A204.1 (cell line): ENCODE measurements at regions not wholly inside any gene's neighbourhood (a gene's known extent, or its start where the extent isn't known, plus 50 kb on each side); places are given as distances from the start of the nearest gene placed in this dataset.
"Not testable (repeated sequence)": the region's sequence is repeated elsewhere in the genome, so short reads cannot be mapped to it uniquely, and the experiment has no call there.

Experiments
- FAIRE-seq: peaks from 2 replicates; lab custom pipeline; 2012; peaks lifted over from hg19 to GRCh38; lab: Jason Lieb, UNC

DNA sequence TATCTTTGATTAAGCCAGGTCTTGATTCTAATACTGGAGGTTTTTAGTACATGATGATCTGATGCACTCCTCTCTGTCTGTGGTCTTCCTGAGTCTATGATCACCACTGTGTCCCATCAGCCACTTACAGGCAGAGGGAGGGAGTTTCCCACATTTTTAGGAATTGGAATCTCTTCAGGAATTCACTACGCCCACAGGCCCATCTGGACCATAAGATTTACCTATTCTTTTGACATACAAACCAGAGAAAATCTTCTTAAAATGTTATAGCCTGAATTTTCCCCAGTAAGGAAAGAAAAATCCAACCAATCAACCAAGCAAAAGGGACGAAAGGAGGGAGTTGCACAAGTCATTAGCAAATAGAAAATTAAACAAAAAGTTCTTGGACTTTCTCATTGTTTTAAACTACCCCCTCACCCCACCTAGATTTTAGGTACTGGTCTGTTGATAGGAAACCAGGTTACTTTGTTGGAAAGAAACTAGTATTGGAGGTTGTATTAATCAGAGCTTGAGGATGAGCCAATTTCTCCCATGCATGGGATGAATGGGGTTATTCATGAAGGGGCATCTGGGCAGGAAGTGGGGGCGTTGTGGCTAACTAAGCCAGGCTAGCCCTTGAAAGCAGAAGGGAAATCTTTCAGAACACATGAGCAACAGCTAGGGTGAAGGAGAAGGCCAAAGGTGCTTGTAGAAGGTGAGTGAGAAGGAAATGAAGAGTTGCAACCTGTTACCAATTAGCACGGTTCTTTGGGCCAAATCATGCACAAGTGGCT lies 328.2 kb upstream of the MEX3C start:
- no peak for FAIRE-seq

DNA sequence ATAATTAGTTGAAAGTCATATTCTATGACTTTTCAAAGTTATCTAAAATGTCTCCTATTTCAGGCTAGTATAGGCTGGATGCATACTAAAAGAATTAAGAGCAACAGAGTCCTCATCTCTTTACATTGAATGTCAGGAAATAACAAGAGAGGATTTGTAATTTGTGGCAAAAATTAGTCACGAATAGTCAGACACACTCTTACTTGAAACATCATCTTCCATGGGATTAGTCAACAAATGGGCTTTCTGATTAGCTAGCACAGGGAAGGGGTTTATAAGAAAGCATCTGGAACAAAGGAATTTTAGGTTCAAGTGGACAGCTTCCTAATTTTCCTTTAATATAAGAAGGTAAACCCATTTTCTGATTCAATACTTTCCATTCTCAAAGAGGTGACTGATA lies 330.3 kb upstream of the MEX3C start:
- FAIRE-seq: no peak

DNA sequence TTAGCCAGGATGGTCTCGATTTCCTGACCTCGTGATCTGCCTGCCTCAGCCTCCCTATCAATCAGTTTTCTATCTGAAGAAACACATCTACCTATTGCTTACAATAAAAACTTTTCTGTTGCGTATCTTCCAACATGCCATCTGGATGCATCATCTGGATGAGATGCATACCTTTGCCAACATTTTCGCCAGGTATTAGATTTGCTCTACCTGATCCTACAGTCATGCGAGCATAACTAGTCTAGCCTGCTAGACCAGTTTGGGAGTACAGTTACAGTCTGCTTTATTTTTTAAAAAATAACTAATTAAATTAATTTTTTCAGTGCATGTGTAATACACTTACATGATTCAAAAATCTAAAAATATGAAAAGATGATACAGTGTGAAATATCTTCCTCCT lies 334.0 kb upstream of the MEX3C start:
- no peak for FAIRE-seq

DNA sequence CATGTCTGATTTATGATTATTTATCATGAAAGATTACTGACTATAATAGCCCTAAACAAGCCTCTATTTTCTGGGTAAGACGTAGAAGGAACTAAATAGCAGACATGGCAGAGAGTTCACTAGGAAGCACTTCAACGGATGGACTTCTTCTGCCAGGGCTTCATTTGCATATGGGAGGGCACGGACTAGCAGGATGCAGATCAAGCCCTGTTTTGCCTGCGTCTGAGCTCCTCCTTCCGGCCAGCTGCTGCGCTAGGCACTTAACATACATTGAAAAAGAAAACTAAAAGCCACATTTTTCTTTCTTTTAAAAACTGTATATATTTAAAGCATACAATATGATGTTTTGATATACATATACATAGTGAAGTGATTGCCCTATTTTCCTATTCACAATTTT lies 340.0 kb upstream of the MEX3C start:
- no peak for FAIRE-seq

DNA sequence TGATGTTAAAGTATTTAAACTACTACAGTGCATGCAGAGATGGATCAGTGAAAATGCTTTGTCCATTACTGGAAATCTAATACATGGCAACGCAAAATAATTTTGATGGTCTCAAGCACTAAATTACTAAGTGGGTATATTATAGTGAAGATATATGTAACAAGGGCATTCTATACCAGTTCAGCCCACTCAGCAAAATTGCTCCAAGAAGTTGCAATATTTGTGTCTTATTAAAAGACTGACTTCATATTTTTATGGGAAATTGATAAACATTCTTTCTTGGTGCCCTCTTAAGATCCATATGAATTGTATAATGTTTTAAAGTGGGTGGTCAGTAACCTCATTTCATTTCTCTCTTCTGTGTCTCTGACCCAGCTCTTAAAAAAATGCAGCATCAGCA lies 343.1 kb upstream of the MEX3C start:
- no peak for FAIRE-seq

DNA sequence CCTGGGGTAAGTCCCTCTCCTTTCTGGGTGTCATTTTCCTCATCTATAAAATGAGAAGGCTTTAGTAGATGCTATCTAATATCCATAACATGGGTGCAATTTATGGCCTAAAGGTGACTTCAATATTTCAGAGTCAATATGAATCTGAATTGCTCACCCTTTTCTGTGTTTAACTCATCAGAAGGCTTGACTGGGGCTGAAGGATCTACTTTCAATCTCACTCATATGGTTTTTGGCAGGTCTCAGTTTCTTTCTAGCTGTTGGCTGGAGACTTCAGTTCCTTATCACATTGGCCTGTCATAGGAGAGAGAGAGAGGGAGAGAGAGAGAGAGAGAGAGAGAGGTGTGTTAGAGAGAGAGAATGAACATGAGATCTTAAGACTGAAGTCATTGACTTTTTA lies 343.7 kb upstream of the MEX3C start:
- FAIRE-seq: no peak

DNA sequence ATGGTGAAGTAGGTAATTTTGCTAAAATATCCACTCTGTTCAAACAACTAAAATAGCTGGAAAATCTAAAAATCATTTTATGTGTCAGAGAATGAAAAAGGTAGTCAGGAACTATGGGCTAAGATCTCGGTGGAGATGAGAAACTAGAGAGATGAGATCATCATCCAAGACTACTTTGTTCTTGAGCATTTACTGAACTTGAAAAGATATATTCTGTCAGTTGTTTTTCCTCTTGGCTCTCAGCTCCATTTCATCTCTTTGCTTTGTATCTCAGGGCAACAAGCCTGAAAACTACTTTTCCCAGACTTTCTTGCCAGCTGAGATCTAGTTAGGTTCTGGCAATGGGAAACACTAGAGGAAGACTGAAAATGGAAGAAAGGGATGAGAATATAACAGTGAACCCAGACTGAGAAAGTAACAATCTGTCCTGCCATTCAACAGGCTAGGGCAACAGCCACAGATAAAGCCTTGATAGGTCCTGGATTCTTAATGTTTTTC lies 346.2 kb upstream of the MEX3C start:
- no peak for FAIRE-seq

DNA sequence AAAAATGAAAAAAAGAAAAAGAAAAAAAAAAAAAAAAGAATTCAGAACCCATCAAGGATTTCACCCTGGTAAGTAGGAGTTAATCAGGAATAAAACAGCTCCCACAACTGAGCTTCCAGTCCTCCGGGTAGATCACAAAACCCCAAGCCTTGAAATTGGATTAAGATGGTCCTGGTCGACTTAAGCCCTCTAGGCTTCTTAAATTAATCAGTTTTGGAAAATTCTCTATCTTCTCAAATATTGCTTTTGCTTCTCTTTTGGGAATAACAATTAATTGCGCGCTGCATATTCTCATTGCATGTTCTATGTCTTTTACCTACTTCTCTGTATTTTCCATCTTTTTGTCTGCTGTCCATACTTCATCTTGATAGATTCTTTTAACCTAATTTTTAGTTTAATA lies 348.0 kb upstream of the MEX3C start:
- FAIRE-seq: no peak

DNA sequence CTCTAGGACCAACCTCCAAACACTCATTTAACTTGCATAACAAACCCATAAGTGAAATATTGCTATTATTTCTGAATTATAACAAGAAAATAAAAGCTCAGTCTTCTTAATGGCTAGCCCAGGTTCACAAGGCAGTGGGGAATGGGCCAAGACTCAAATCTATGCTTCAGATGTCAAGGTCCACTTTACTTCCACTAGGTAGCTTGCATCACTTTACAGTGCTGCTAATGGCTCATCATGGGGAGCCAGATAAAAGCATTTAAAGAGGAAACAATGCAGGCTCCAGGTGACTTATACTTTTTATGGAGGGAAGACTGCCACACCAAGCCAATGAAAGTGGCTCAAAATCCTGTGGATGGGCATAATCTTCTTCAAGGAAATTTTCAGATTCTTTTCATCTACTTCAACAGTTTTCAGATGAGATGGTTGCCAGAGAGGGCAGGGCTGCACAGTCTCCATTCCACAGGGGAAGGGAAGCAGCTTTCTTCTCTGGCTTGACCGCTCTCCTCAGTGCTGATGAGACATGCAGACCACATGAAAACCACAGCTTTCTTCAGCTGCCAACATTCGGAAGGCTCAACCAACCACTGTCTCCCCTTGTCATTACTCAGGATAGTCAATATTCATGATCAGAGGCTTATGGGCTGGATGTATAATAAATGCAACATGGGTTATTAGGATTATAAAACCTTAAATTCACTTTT lies 361.9 kb upstream of the MEX3C start:
- FAIRE-seq: no peak

DNA sequence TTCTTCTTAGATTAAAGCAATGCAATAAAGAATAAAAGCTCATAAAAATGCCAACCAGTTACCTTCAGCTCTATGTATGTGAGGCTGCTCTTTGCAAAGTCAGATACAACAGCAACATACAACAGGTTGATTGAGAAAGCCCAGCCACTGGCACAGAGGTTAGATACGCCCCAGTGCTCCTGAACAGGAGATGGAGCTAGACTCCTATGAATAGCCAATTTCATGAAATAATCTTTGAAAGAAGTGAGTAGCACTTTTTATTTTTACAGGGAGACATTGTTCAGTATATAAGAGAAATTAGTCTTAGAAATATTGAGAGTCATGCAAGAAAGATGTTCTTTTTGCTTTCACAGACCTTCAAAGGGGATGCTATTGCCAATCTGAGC lies 362.4 kb upstream of the MEX3C start:
- FAIRE-seq: no peak

DNA sequence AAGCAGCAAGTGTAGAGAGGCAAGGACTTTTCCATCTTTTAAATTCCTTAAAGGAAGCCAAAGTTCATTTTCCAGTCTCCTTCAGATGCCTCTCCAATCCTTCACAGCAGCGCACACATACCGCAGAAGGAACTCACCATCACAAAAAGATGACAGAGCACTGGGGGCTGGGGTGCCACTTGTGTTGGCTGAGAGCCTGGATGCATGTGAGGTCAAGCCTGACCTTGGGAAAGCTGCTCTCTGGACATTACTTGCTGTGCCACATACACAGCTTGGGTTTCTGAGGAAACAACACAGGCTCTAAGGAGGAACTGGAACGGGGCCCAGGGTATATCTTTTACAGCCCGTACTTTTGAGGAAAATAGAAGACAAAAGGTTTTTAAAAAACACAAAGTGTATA lies 364.3 kb upstream of the MEX3C start:
- FAIRE-seq: no peak

DNA sequence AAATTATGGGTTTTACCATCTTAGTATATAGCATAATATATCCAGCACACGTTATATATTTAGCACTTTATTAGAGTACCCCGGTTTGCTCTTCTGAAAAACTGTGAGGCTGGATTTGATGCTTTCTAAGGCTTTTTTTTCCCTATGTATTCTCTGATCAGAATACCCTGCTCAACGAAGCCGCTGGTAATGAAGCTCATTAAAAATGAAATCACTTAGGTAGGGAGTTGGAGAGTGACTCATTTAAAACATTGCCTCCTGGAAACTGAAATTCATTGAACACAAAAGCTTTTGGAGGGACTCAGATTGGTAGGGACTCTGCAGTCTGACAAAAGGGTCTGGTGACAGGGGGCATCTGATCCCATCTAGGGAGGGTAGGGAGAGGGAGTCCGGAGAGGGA lies 365.4 kb upstream of the MEX3C start:
- FAIRE-seq: no peak

DNA sequence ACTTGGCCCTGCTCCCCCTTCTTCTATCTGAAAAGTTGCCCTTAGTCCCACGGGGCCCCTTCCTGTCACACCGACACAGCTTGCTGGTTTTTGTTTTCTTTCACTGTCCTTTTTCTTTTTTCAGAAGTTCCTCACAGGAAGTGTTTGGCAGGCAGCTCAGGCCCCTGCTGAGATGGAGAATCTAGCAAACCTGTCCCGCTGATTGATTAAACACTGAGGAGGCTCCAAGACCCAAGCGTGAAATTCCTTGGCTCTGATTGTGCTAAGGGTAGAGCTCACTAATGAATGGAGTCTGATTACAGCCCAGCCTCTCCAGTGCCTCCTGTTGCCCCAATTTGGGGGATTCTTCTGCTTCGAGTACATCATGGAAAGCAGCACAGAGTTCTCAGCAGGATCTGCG lies 365.9 kb upstream of the MEX3C start:
- no peak for FAIRE-seq

DNA sequence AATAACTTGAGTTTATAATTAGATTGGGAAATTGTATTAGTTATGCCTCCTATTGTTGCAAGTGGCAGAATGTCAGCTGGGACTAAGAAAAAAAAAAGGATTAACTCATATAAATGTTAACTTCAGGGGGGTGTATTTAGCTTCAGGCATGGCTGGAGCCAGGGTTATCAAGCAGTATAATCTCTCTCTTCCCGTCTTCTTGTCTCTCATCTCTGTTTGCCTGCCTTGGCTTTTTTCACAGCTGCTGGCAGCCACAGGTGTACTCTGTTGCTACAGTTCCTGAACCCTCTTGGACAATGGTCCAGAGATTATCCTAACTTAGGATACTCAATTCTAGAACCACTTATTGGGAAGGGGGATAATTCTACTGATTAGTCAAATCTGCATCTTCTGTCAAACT lies 370.7 kb upstream of the MEX3C start:
- FAIRE-seq: no peak

DNA sequence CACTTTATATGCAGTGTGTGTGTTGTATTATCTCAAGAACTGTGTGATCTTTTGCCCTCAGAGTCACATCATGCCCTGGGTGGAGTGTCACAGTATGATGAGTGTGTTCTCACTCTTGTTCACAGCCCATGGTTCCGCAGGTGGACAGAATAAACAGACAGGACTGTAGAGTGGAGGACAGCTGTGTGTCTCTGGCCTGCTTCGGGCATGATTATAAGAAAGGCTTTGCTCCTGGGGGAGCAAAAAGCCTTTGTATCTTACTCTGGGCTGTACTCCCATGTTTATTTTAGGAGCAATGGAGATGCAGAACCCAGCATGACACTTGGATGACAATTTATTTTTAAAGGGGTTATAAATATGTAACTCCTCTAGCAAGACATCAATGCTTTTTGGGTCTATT lies 371.7 kb upstream of the MEX3C start:
- FAIRE-seq: no peak

DNA sequence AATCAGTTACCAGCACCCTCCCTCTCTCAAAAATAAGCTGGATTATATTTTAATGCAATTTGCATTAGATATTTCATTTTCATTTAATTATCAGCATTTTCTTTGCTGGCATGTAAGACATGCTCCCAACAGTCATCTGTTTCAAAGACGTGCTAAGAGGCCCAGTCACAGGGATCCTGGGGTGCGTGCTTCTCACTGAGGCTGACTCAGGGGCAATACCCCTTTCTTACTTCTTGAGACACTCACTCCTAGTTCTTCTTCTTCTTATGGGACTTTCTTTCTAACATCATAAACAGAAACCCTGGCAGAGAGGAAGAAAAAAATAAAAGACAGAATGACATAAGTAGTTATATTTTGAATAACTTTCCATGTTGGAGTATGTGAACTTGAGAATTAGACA lies 372.1 kb upstream of the MEX3C start:
- no peak for FAIRE-seq

DNA sequence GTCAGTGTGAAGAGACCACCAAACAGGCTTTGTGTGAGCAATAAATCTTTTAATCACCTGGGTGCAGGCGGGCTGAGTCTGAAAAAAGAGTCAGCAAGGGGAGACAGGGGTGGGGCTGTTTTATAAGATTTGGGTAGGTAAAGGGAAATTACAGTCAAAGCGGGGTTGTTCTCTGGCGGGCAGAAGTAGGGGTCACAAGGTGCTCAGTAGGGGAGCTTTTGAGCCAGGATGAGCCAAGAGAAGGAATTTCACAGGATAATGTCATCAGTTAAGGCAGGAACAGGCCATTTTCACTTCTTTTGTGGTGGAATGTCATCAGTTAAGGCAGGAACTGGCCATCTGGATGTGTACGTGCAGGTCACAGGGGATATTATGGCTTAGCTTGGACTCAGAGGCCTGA lies 372.6 kb upstream of the MEX3C start:
- not testable (repeated sequence) for FAIRE-seq

DNA sequence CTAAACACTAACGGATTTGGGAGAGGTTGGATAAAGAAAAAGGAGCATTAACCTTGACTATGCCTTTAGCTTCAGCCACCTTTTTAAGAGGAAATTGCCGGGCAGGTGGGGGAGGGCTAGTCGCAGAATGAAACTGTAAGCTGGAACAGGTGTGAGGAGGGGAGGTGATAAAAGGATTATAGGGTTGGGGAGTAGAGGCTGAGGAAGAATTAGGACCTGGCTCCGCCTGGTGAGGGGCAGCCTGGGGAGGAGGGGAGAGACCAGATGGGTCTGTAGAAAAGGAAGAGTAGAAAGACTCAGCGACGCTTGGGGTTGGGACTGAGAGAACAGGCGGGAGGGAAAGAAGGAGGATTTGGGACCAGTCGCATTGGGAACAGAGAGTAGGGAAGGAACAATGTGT lies 376.4 kb upstream of the MEX3C start:
- not testable (repeated sequence) for FAIRE-seq

DNA sequence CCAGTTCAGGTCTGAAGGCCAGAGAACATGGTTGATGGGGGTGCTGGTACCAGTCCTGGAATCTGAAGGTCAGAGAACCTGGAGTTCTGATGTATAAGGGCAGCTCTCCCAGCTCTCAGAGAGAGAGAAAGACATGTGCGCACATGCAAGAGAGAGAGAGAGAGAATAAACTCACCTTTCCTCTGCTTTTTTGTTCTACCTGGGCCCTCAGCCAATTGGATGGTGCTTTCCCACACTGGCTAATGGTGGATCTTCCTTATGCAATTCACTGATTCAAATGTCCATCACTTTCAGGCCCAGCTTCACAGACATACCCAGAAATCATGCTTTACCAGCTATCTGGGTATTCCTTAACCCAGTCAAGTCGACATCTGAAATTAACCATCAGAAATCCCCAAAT lies 377.7 kb upstream of the MEX3C start:
- no peak for FAIRE-seq

DNA sequence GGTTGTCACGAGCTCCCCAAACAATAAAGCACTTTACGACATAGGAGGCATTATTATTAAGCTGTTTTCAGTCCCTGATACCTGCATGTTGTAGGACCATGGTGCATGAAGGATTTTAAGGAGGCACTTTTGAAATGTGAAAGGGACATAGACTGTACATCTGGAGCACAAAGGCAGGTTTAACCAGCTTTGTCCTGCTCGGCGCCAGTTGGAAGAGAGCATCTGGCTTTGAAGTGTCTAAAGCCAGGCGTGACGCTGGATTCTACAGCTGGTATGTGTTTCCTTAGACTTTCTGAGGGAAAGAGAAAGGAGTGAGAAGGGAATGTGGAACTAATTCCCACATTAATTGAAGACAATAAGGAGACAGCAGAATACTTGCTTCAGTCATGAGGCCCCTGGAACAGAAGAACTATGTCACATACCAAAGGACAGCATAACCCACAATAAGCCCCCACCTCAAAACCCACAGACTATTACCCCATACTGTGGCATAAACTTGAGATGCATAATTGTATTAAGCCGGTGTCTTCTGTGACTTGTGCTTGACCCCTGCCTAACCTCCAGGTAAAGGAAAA lies 381.0 kb upstream of the MEX3C start:
- no peak for FAIRE-seq

DNA sequence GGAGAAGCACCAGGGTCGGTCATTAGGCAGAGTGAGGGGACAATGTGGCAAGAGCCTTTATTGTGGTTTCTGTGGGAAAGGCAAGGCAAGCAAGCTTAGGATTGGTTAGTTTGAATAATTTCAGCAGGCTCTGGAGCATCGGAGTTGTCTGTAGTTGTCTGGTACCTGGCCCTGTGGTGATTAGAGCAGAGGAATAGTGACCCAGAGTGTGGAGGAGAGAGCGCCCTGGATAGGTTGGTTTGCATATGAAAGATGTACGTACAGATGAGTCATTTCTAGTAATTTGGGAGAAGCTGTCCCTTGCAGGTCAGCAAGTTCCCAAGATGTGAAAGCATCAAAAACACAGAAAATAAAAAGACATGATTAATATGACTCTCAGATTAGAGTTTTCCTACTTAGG lies 383.1 kb upstream of the MEX3C start:
- no peak for FAIRE-seq

DNA sequence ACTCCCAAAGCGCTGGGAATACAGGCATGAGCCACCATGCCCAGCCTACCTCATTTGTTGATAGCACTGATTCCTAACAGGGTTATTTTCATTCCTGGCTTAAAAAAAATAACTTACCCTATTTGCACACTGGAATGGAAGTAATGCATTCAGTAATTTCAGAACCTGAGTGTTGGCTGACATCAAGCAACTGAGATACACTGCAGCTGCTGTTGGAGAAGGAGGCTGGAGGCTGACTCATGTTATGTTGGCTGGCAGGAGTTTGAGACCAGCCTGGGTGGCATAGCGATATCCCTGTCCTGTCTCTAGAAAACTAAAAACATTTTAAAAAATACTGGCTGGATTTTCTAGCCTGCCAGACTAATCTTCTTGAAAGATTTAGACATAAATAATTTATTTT lies 385.1 kb upstream of the MEX3C start:
- no peak for FAIRE-seq

DNA sequence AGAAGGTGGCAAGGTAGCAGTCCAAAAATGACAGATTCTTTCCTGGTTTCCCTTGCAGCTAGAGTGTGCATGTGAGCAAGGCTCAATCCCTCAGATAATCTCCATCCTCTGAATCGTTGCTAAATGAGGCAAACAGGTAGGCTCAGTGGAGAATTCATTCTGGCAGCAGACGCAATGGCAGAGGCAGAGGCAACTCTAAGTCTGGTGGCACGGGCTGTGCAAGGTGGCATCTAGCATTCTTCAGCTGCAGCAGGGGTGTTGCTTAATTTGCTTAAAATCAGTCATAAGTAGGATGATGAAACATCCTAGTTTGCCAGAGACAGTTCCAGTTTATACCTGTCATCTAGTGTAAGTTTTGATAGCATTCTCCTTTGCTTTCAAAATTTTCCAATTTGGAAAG lies 391.1 kb upstream of the MEX3C start:
- no peak for FAIRE-seq

DNA sequence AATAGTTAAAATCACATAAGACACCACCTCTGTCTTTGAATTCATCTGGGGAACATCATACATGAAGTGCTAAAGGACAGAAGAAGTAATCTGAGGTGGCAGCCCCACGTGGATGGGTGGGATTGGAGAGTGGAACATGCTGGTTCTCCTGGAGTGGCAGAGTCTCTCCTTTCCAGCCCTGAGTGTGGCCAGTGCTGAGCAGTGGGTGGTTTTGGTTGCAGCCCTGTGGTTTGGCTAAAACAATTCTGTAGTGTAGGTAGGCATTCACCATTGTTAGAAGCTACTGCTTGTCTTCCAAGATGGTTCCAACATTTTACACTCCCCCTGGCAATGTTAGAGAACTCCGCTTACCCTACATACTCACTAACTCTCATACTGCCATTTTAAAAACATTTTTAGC lies 396.4 kb upstream of the MEX3C start:
- no peak for FAIRE-seq
